Vagina (tissue), 2 donors: ENCODE measurements at regions not wholly inside any gene's neighbourhood (a gene's known extent, or its start where the extent isn't known, plus 50 kb on each side); places are given as distances from the start of the nearest gene placed in this dataset.

ENCODE experiments used
- CTCF ChIP-seq, 3 experiments: fragments of 450-650 bp in 2 of 3; fragments of 200-600 bp in 1 of 3; sonication (generic) in 1 of 3; IDR thresholded peaks; one replicate each; pipeline ENCODE4 v1.5.1; 2017 to 2019; ENCODE audit warnings: antibody characterized with exemption in 3 of 3, mild to moderate bottlenecking in 2 of 3, moderate library complexity in 2 of 3
- POLR2A ChIP-seq, 2 donors: fragments of 450-650 bp; IDR thresholded peaks; one replicate each; pipeline ENCODE4 v1.6.1; 2017; ENCODE audit warnings: antibody characterized with exemption in 2 of 2, mild to moderate bottlenecking in 2 of 2, moderate library complexity in 2 of 2
- POLR2AphosphoS5 ChIP-seq, 2 donors: sonication (generic); formaldehyde crosslinking; IDR thresholded peaks; one replicate each; pipeline ENCODE4 v1.9.0; 2017; ENCODE audit warnings: antibody characterized with exemption in 2 of 2, mild to moderate bottlenecking in 2 of 2, low read depth in 1 of 2; ENCODE audit not compliant: insufficient read depth in 1 of 2

GRCh38 chr11:111001986-111002611 is 243.4 kb upstream of the POU2AF2 start:
- TF ChIP-seq POLR2AphosphoS5 (IDR thresholded peaks at IDR 0.05; ENCODE audit: insufficient read depth in 1 of 2, low read depth in 1 of 2) (no peak), CTCF (IDR thresholded peaks at IDR 0.05) (no peak), POLR2A (IDR thresholded peaks at IDR 0.05) (no peak)
